Liver (tissue), 8 donors: ENCODE measurements at regions not wholly inside any gene's neighbourhood (a gene's known extent, or its start where the extent isn't known, plus 50 kb on each side); places are given as distances from the start of the nearest gene placed in this dataset.

Experiments used
- DNase-seq: peaks from one replicate; pipeline ENCODE4 v3.0.0-alpha.2; 2017; ENCODE audit warnings: low spot score
- H3K27ac ChIP-seq, 2 donors: one replicate each; pipeline ENCODE4 v1.7.0; 2013; ENCODE audit warnings: inconsistent platforms in 2 of 2, low read length in 2 of 2, control low read depth in 1 of 2, low read depth in 1 of 2, mild to moderate bottlenecking in 1 of 2
- H3K27me3 ChIP-seq, 4 donors: one replicate each; pipeline versions ENCODE4 v1.6.1 to v1.7.0; 2013; ENCODE audit warnings: low read length in 3 of 4, inconsistent platforms in 1 of 4, mild to moderate bottlenecking in 1 of 4, moderate library complexity in 1 of 4; ENCODE audit not compliant: control insufficient read depth in 4 of 4, insufficient read depth in 4 of 4
- H3K36me3 ChIP-seq, 4 donors: one replicate each; pipeline versions ENCODE4 v1.6.1 to v1.7.0; 2013; ENCODE audit warnings: low read length in 3 of 4, mild to moderate bottlenecking in 3 of 4, low read depth in 1 of 4, moderate library complexity in 1 of 4; ENCODE audit not compliant: control insufficient read depth in 4 of 4, insufficient read depth in 3 of 4
- H3K4me1 ChIP-seq, 4 donors: one replicate each; pipeline versions ENCODE4 v1.6.1 to v1.7.0; 2013; ENCODE audit warnings: low read length in 3 of 4, mild to moderate bottlenecking in 3 of 4, moderate library complexity in 1 of 4; ENCODE audit not compliant: control insufficient read depth in 4 of 4, insufficient read depth in 4 of 4
- H3K4me3 ChIP-seq, 3 donors: one replicate each; pipeline versions ENCODE4 v1.6.1 to v1.7.0; 2013; ENCODE audit warnings: low read length in 3 of 3, control low read depth in 1 of 3, low read depth in 1 of 3, mild to moderate bottlenecking in 1 of 3
- H3K9ac ChIP-seq, 2 donors: one replicate each; pipeline ENCODE4 v1.7.0; 2013; ENCODE audit warnings: low read length in 2 of 2, mild to moderate bottlenecking in 2 of 2, moderate library complexity in 2 of 2, control low read depth in 1 of 2, low read depth in 1 of 2
- H3K9me3 ChIP-seq, 4 donors: one replicate each; pipeline versions ENCODE4 v1.6.1 to v1.7.0; 2013; ENCODE audit warnings: low read length in 3 of 4; ENCODE audit not compliant: control insufficient read depth in 4 of 4
- ATF3 ChIP-seq: IDR thresholded peaks from 2 replicates; pipeline ENCODE4 v1.6.1; 2016; ENCODE audit warnings: antibody characterized with exemption
- CTCF ChIP-seq: fragments of 150-350 bp; IDR thresholded peaks from 2 replicates; pipeline ENCODE4 v1.5.1; 2017; ENCODE audit warnings: improper control_type of control experiment, low read depth, low read length; ENCODE audit not compliant: missing input control
- EGR1 ChIP-seq, 2 donors: IDR thresholded peaks; 2 replicates each; pipeline ENCODE4 v1.6.1; 2016 to 2018; ENCODE audit warnings: antibody characterized with exemption in 2 of 2, low read depth in 2 of 2
- FOXA1 ChIP-seq: IDR thresholded peaks from 2 replicates; pipeline ENCODE4 v1.6.1; 2016; ENCODE audit warnings: antibody characterized with exemption
- FOXA2 ChIP-seq: IDR thresholded peaks from 2 replicates; pipeline ENCODE4 v1.6.1; 2016; ENCODE audit warnings: antibody characterized with exemption
- GABPA ChIP-seq, 2 donors: IDR thresholded peaks in 1 of 2; conservative IDR thresholded peaks in 1 of 2; 2 replicates each; pipeline ENCODE4 v1.6.1; 2016; ENCODE audit warnings: antibody characterized with exemption in 2 of 2, mild to moderate bottlenecking in 1 of 2, moderate library complexity in 1 of 2
- HNF4A ChIP-seq, 2 donors: conservative IDR thresholded peaks; 2 replicates each; pipeline ENCODE4 v1.6.1; 2016; ENCODE audit warnings: antibody characterized with exemption in 2 of 2, mild to moderate bottlenecking in 2 of 2
- HNF4G ChIP-seq: IDR thresholded peaks from 2 replicates; pipeline ENCODE4 v1.6.1; 2016; ENCODE audit warnings: antibody characterized with exemption
- JUND ChIP-seq, 2 donors: IDR thresholded peaks; 2 replicates each; pipeline ENCODE4 v1.6.1; 2016; ENCODE audit warnings: antibody characterized with exemption in 2 of 2
- MAX ChIP-seq: IDR thresholded peaks from 2 replicates; pipeline ENCODE4 v1.6.1; 2016; ENCODE audit warnings: antibody characterized with exemption
- NR2F2 ChIP-seq: IDR thresholded peaks from 2 replicates; pipeline ENCODE4 v1.6.1; 2016; ENCODE audit warnings: antibody characterized with exemption
- REST ChIP-seq: IDR thresholded peaks from 2 replicates; pipeline ENCODE4 v1.6.1; 2016; ENCODE audit warnings: antibody characterized with exemption, mild to moderate bottlenecking
- YY1 ChIP-seq: IDR thresholded peaks from 2 replicates; pipeline ENCODE4 v1.6.1; 2016; ENCODE audit warnings: antibody characterized with exemption, mild to moderate bottlenecking
- WGBS: extraction: QIAGEN DNeasy Blood & Tissue Kit; methylation state at CpG from one replicate; pipeline ENCODE4 v1.1.7; 2013; 5-methylcytosine and 5-hydroxymethylcytosine counted together
- donor health status: healthy.
- donor health status: healthy.
- donor health status: healthy.
- donor health status: healthy.
- donor health status: healthy.

- Histone ChIP-seq H3K9me3 (no peaks in the 10 kb centered on the region), H3K36me3 (no peaks in the 10 kb centered on the region), H3K4me3 (no peak overlapping the region), H3K4me1 (peaks cover 0 to 2% (median 0%) of the 10 kb centered on the region in 4 donors), H3K27ac (no peak overlapping the region), H3K27me3 (peaks cover 0 to 4% (median 2%) of the 10 kb centered on the region in 4 donors), H3K9ac (no peak overlapping the region)
- WGBS: 84% methylated on average over 3 of the region's 3 CpGs
- DNase-seq: no peak
- TF ChIP-seq ATF3 (no peak), HNF4G (no peak), GABPA (IDR thresholded peaks at IDR 0.05 in 1 of 2, conservative IDR thresholded peaks at IDR 0.05 in 1 of 2) (no peak), HNF4A (conservative IDR thresholded peaks at IDR 0.05) (no peak)
These were observed 138.8 kb upstream of the CRHR1 start for GRCh38 chr17:45645330-45645729.

GRCh38 chr17:45646288-45646988 lies 137.7 kb upstream of the CRHR1 start:
- WGBS: 32% methylated on average over 12 of the region's 12 CpGs
- DNase-seq: no peak
- peaks cover 0 to 9% (median 2%) of the 10 kb centered on the region in 4 donors for H3K27me3 ChIP-seq

More at GRCh38 chr17:45646288-45646988, 137.7 kb upstream of the CRHR1 start:
- no peak for TF ChIP-seq FOXA1
- no peak for TF ChIP-seq FOXA2
- TF ChIP-seq EGR1 (IDR thresholded peaks at IDR 0.05; ENCODE audit: low read depth in 2 of 2): no peak
- TF ChIP-seq NR2F2: no peak
- no peak for TF ChIP-seq YY1
- no peak for TF ChIP-seq CTCF
- no peak for TF ChIP-seq REST
- TF ChIP-seq JUND (IDR thresholded peaks at IDR 0.05): no peak
- TF ChIP-seq MAX: no peak
- TF ChIP-seq HNF4G: no peak
- no peak for TF ChIP-seq GABPA (IDR thresholded peaks at IDR 0.05 in 1 of 2, conservative IDR thresholded peaks at IDR 0.05 in 1 of 2)
- H3K4me1 ChIP-seq: peaks cover 0 to 2% (median 0%) of the 10 kb centered on the region in 4 donors
- H3K27ac ChIP-seq: no peak overlapping the region
- H3K9me3 ChIP-seq: no peaks in the 10 kb centered on the region
- no peak overlapping the region for H3K4me3 ChIP-seq
- no peak overlapping the region for H3K9ac ChIP-seq
- H3K36me3 ChIP-seq: no peaks in the 10 kb centered on the region
